GM12892 (cell line): ENCODE measurements at regions not wholly inside any gene's neighbourhood (a gene's known extent, or its start where the extent isn't known, plus 50 kb on each side); places are given as distances from the start of the nearest gene placed in this dataset.

Experiments
- POLR2A ChIP-seq: IDR thresholded peaks from 2 replicates; pipeline ENCODE4 v1.6.1; 2011; ENCODE audit warnings: low read depth, low read length, control low read depth
- POLR2AphosphoS5 ChIP-seq: IDR thresholded peaks from 2 replicates; pipeline ENCODE4 v1.6.1; 2011; ENCODE audit warnings: low read depth, low read length, control low read depth

DNA sequence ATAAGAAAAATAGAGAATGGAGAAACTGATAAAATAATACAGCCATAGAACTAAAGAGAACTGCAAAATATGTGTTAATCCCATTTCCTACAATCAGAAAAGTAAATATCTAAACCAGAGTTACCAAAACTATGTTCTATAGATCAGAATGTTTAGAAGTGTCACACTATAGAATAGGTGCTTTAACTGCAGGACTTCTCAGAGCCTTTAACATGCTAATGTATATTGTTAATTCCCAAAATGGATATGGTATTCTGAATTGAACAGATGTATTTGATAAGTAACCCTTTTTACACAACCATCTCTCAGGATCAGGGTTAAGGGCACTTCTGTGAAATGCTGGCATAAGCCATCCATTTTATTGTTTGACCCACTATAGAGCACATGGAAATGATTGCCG, 200.3 kb downstream of the SHOX2 start:
- TF ChIP-seq POLR2A, result no peak
- TF ChIP-seq POLR2AphosphoS5, result no peak
